ENCODE measurements at regions not wholly inside any gene's neighbourhood (a gene's known extent, or its start where the extent isn't known, plus 50 kb on each side); places are given as distances from the start of the nearest gene placed in this dataset.

GRCh38 chr15:98484914-98485313 is 163.4 kb upstream of the IGF1R start:
- TF ChIP-seq, protein P1, sequence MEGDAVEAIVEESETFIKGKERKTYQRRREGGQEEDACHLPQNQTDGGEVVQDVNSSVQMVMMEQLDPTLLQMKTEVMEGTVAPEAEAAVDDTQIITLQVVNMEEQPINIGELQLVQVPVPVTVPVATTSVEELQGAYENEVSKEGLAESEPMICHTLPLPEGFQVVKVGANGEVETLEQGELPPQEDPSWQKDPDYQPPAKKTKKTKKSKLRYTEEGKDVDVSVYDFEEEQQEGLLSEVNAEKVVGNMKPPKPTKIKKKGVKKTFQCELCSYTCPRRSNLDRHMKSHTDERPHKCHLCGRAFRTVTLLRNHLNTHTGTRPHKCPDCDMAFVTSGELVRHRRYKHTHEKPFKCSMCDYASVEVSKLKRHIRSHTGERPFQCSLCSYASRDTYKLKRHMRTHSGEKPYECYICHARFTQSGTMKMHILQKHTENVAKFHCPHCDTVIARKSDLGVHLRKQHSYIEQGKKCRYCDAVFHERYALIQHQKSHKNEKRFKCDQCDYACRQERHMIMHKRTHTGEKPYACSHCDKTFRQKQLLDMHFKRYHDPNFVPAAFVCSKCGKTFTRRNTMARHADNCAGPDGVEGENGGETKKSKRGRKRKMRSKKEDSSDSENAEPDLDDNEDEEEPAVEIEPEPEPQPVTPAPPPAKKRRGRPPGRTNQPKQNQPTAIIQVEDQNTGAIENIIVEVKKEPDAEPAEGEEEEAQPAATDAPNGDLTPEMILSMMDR (IDR thresholded peaks at IDR 0.05): no peak
- TF ChIP-seq POLR2A (IDR thresholded peaks at IDR 0.05): no peak
